ENCODE measurements at regions not wholly inside any gene's neighbourhood (a gene's known extent, or its start where the extent isn't known, plus 50 kb on each side); places are given as distances from the start of the nearest gene placed in this dataset.

- TF ChIP-seq REST (IDR thresholded peaks at IDR 0.05; ENCODE audit: borderline replicate concordance) = no peak
- TF ChIP-seq CTCF (IDR thresholded peaks at IDR 0.05; ENCODE audit: poor library complexity, severe bottlenecking) = no peak
- no peak for TF ChIP-seq EP300 (conservative IDR thresholded peaks at IDR 0.05; ENCODE audit: poor library complexity, severe bottlenecking)
- no peak for TF ChIP-seq POLR2AphosphoS5 (IDR thresholded peaks at IDR 0.05)
- TF ChIP-seq RAD21 (conservative IDR thresholded peaks at IDR 0.05) = no peak
- TF ChIP-seq TAF1 (IDR thresholded peaks at IDR 0.05; ENCODE audit: low read depth) = no peak
Observed at GRCh38 chr6:26194816-26195375, 107.7 kb downstream of the HFE start.
